ENCODE measurements at regions not wholly inside any gene's neighbourhood (a gene's known extent, or its start where the extent isn't known, plus 50 kb on each side); places are given as distances from the start of the nearest gene placed in this dataset.

GRCh38 chr11:114956566-114956965 lies 278.2 kb downstream of the NXPE2 start:
- TF ChIP-seq CTCF (IDR thresholded peaks at IDR 0.05) (no peak), POLR2AphosphoS5 (IDR thresholded peaks at IDR 0.05; ENCODE audit: low read depth, low read length) (no peak), SIN3A (IDR thresholded peaks at IDR 0.05; ENCODE audit: borderline replicate concordance, insufficient read depth, low read depth, low read length) (no peak)

Data from Panc1 (cell line).